ENCODE measurements at regions not wholly inside any gene's neighbourhood (a gene's known extent, or its start where the extent isn't known, plus 50 kb on each side); places are given as distances from the start of the nearest gene placed in this dataset.
A peak's percentile ranks its signal among the peaks of the same experiment; 100 is the strongest.

DNA sequence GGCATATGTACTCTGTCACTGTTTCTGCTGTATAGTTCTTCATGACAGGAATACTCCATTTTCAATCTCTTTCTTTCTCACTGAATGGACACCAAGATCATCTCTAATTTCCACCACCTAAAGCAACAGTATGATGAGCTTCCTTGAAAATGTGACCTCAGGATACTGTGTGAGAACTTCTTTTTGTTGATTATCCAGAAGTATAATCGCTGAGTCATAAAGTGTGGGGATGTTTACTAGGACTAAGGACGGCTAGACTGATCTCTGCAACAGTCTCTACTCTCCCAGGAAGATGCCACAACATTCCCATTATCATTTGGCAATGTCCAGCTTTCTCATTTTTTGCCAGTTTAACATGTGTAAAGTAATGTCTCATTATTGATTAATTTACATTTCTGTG, 70.3 kb downstream of the TNFSF18 start:
- Histone ChIP-seq H4K5ac (ENCODE audit: insufficient read length, low read depth, low read length) (no peak overlapping the region), H3K23me2 (ENCODE audit: low read depth, low read length) (no peaks in the 10 kb centered on the region), H2BK12ac (ENCODE audit: low read depth, low read length) (no peak overlapping the region), H2AFZ (ENCODE audit: low read length) (0 out of 2 replicates have a peak overlapping the region, but pooled peaks have one; percentile 35), H3K79me1 (ENCODE audit: low read depth, low read length) (no peaks in the 10 kb centered on the region), H4K20me1 (replicated peaks in 1 of 2; ENCODE audit: control insufficient read depth in 1 of 2, insufficient read depth in 2 of 2, low read length in 2 of 2) (no peaks in the 10 kb centered on the region), H3K27me3 (replicated peaks in 1 of 4; ENCODE audit: control insufficient read depth in 3 of 4, extremely low read depth in 1 of 4, insufficient read depth in 3 of 4, low read length in 3 of 4) (peaks cover 0 to 1% (median 0%) of the 10 kb centered on the region in 4 experiments; a peak in 1 of 7 replicates), H3K4me2 (ENCODE audit: insufficient read depth in 1 of 2, low read depth in 2 of 2, low read length in 2 of 2) (no peak overlapping the region), H3K14ac (ENCODE audit: insufficient read length) (no peak overlapping the region), H3K4ac (replicated peaks; ENCODE audit: insufficient read length, low read depth, low read length) (no peak overlapping the region), H2BK5ac (ENCODE audit: low read depth, low read length) (no peak overlapping the region), H2BK15ac (ENCODE audit: low read length) (no peak overlapping the region), H3K4me3 (ENCODE audit: extremely low read depth in 1 of 4, insufficient read depth in 2 of 4, low read depth in 3 of 4, low read length in 4 of 4) (no peak overlapping the region), H3K18ac (ENCODE audit: extremely low read depth, low read length) (no peak overlapping the region), H4K8ac (ENCODE audit: extremely low read depth, insufficient read depth, low read length) (no peak overlapping the region), H3K79me2 (ENCODE audit: control insufficient read depth in 1 of 2, insufficient read depth in 2 of 2, low read length in 2 of 2) (no peaks in the 10 kb centered on the region), H4K91ac (replicated peaks; ENCODE audit: insufficient read length, low read length) (no peak overlapping the region), H2BK20ac (ENCODE audit: low read length) (no peak overlapping the region), H3K9me3 (ENCODE audit: insufficient read depth in 2 of 2, low read depth in 1 of 2, low read length in 1 of 2) (no peaks in the 10 kb centered on the region), H2AK5ac (ENCODE audit: low read depth, low read length) (no peak overlapping the region), H3K27ac (ENCODE audit: low read depth, low read length) (no peak overlapping the region), H3K56ac (replicated peaks; ENCODE audit: insufficient read length, low read depth, low read length) (no peak overlapping the region), H3K9ac (replicated peaks in 1 of 4; ENCODE audit: extremely low read depth in 1 of 4, low read depth in 3 of 4, low read length in 3 of 4) (no peak overlapping the region), H3K36me3 (ENCODE audit: control insufficient read depth in 2 of 4, insufficient read depth in 4 of 4, low read length in 3 of 4) (no peaks in the 10 kb centered on the region), H3K23ac (ENCODE audit: insufficient read length) (no peak overlapping the region), H2BK120ac (replicated peaks; ENCODE audit: low read depth, low read length) (no peak overlapping the region), H3K4me1 (replicated peaks in 1 of 4; ENCODE audit: control insufficient read depth in 3 of 4, insufficient read depth in 4 of 4, low read length in 3 of 4) (no peaks in the 10 kb centered on the region)
- WGBS, 2 experiments (ENCODE audit: extremely low coverage in 1 of 2, insufficient coverage in 1 of 2, insufficient read length in 1 of 2, insufficient replicate concordance in 2 of 2, low coverage in 1 of 2, low lambda C conversion rate in 2 of 2, missing lambda C conversion rate in 1 of 2): 71% methylated on average over 2 of the region's 2 CpGs; no CpG with 5 or more reads in 1 of the 2 experiments
- FAIRE-seq: no peak
- peak; percentile 48; the same call in 1 of the 2 replicates for TF ChIP-seq BACH1 (IDR thresholded peaks at IDR 0.05; ENCODE audit: low read length)
- TF ChIP-seq PHF8 (conservative IDR thresholded peaks at IDR 0.05; ENCODE audit: low read depth, low read length): no peak
- CTCF ChIA-PET (ENCODE audit: partially characterized antibody): no interaction called here
- DNase-seq (ENCODE audit: low read depth in 1 of 2, low spot score in 2 of 2): no peak
- POLR2A ChIA-PET (ENCODE audit: partially characterized antibody): interaction anchor here (0.7 kb wide), 1 partner anchor 842 kb away, joined by 3 read pairs; no protein-coding TSS in a partner anchor

Data from H1 (cell line).